IMR-90 (cell line): ENCODE measurements at regions not wholly inside any gene's neighbourhood (a gene's known extent, or its start where the extent isn't known, plus 50 kb on each side); places are given as distances from the start of the nearest gene placed in this dataset.

Experiments
- ATAC-seq: fragments of 200-7000 bp; cut with Tn5 transposase; 2 replicates; pipeline ENCODE4 v1.9.1; 2020; ENCODE audit warnings: low read depth, mild to moderate bottlenecking, moderate library complexity
- BruUV-seq: library from RNA; stranded (reverse); fragments of 400-500 nt; replicated peaks from 2 replicates; lab custom pipeline; 2021; lab: Mats Ljungman, UMichigan
- CTCF ChIA-PET: fragments of 300-600 bp; formaldehyde crosslinking; extraction: SDS; loops from one replicate; lab custom pipeline; 2021; ENCODE audit warnings: antibody characterized with exemption; lab: Yijun Ruan, JAX
- POLR2A ChIA-PET: fragments of 300-600 bp; sonication (Branson Sonifier 250); formaldehyde crosslinking; loops from one replicate; lab custom pipeline; 2022; ENCODE audit warnings: antibody characterized with exemption; ENCODE audit not compliant: unreplicated experiment; lab: Charles Lee
- DNase-seq: peaks from one replicate; pipeline ENCODE4 v3.0.0; 2013
- H2AFZ ChIP-seq: replicated peaks from 2 replicates; pipeline ENCODE3; 2013; ENCODE audit warnings: low read length, mild to moderate bottlenecking; ENCODE audit not compliant: poor library complexity
- H2AK5ac ChIP-seq: 2 replicates; pipeline ENCODE4 v1.6.1; 2013; ENCODE audit warnings: low read depth, low read length, inconsistent platforms
- H2AK9ac ChIP-seq: replicated peaks from 2 replicates; pipeline ENCODE3; 2013; ENCODE audit warnings: mild to moderate bottlenecking, low read depth, low read length, moderate library complexity; ENCODE audit not compliant: poor library complexity
- H2BK120ac ChIP-seq: 2 replicates; pipeline ENCODE4 v1.6.1; 2013; ENCODE audit warnings: low read depth, low read length, inconsistent platforms
- H2BK15ac ChIP-seq: 3 replicates; pipeline ENCODE4 v1.6.1; 2013; ENCODE audit warnings: low read depth, low read length, inconsistent platforms
- H2BK20ac ChIP-seq: 2 replicates; pipeline ENCODE4 v1.6.1; 2013; ENCODE audit warnings: low read depth, mild to moderate bottlenecking, inconsistent platforms, low read length, moderate library complexity
- H2BK5ac ChIP-seq: 2 replicates; pipeline ENCODE4 v1.6.1; 2013; ENCODE audit warnings: mild to moderate bottlenecking, low read depth, low read length, inconsistent platforms; ENCODE audit not compliant: poor library complexity, severe bottlenecking
- H3K14ac ChIP-seq: replicated peaks from 2 replicates; pipeline ENCODE4 v1.6.1; 2013; ENCODE audit warnings: low read depth, low read length, inconsistent platforms
- H3K18ac ChIP-seq: 2 replicates; pipeline ENCODE4 v1.6.1; 2013; ENCODE audit warnings: low read depth, low read length, control low read depth
- H3K23ac ChIP-seq: 2 replicates; pipeline ENCODE4 v1.6.1; 2013; ENCODE audit warnings: low read depth, low read length, inconsistent platforms
- H3K27ac ChIP-seq: 2 replicates; pipeline ENCODE4 v1.5.1; 2013; ENCODE audit warnings: mild to moderate bottlenecking, control low read depth, low read length; ENCODE audit not compliant: insufficient read depth
- H3K27me3 ChIP-seq: 2 replicates; pipeline ENCODE4 v1.6.1; 2013; ENCODE audit warnings: low read length; ENCODE audit not compliant: control insufficient read depth, insufficient read depth
- H3K36me3 ChIP-seq: 2 replicates; pipeline ENCODE4 v1.6.1; 2013; ENCODE audit warnings: low read length, mixed read lengths; ENCODE audit not compliant: control insufficient read depth, insufficient read depth
- H3K4ac ChIP-seq: 2 replicates; pipeline ENCODE4 v1.6.1; 2013; ENCODE audit warnings: low read depth, low read length, inconsistent platforms
- H3K4me1 ChIP-seq: 2 replicates; pipeline ENCODE4 v1.6.1; 2013; ENCODE audit warnings: low read length, mixed read lengths; ENCODE audit not compliant: control insufficient read depth, insufficient read depth
- H3K4me2 ChIP-seq: 2 replicates; pipeline ENCODE4 v1.6.1; 2013; ENCODE audit warnings: low read depth, mild to moderate bottlenecking, control low read depth, low read length, moderate library complexity
- H3K4me3 ChIP-seq: 2 replicates; pipeline ENCODE4 v1.5.1; 2013; ENCODE audit warnings: low read depth, mild to moderate bottlenecking, control low read depth, low read length, moderate library complexity; ENCODE audit not compliant: insufficient read depth
- H3K56ac ChIP-seq: 2 replicates; pipeline ENCODE4 v1.6.1; 2013; ENCODE audit warnings: low read length, inconsistent platforms; ENCODE audit not compliant: insufficient read depth; ENCODE audit errors: extremely low read depth
- H3K79me1 ChIP-seq, 2 experiments: 2 replicates each; pipeline ENCODE4 v1.6.1; 2013; ENCODE audit warnings: low read length in 2 of 2, inconsistent platforms in 1 of 2, low read depth in 1 of 2
- H3K9ac ChIP-seq: 2 replicates; pipeline ENCODE4 v1.6.1; 2013; ENCODE audit warnings: low read depth, low read length, control low read depth
- H3K9me1 ChIP-seq: 2 replicates; pipeline ENCODE4 v1.6.1; 2013; ENCODE audit warnings: low read length, inconsistent platforms; ENCODE audit not compliant: insufficient read depth
- H3K9me3 ChIP-seq: 2 replicates; pipeline ENCODE4 v1.6.1; 2013; ENCODE audit warnings: low read length; ENCODE audit not compliant: control insufficient read depth, insufficient read depth
- H4K20me1 ChIP-seq: 2 replicates; pipeline ENCODE4 v1.6.1; 2013; ENCODE audit warnings: low read length, inconsistent platforms; ENCODE audit not compliant: insufficient read depth
- H4K5ac ChIP-seq: 2 replicates; pipeline ENCODE4 v1.6.1; 2013; ENCODE audit warnings: mild to moderate bottlenecking, low read depth, low read length, control low read depth
- H4K8ac ChIP-seq, 2 experiments: 2 replicates each; pipeline ENCODE4 v1.6.1; 2013; ENCODE audit warnings: low read depth in 2 of 2, low read length in 2 of 2, control low read depth in 1 of 2, inconsistent platforms in 1 of 2
- H4K91ac ChIP-seq: 2 replicates; pipeline ENCODE4 v1.6.1; 2013; ENCODE audit warnings: low read depth, low read length, inconsistent platforms; ENCODE audit not compliant: insufficient read depth
- BHLHE40 ChIP-seq: fragments of 150-350 bp; IDR thresholded peaks from 2 replicates; pipeline ENCODE4 v1.6.1; 2016; ENCODE audit warnings: mild to moderate bottlenecking, low read depth, low read length
- CEBPB ChIP-seq: IDR thresholded peaks from 2 replicates; pipeline ENCODE4 v1.6.1; 2012; ENCODE audit warnings: low read depth, low read length, improper control_type of control experiment
- CHD1 ChIP-seq: IDR thresholded peaks from 2 replicates; pipeline ENCODE4 v1.6.1; 2012; ENCODE audit warnings: low read depth, low read length, improper control_type of control experiment
- FOS ChIP-seq: fragments of 150-350 bp; IDR thresholded peaks from 2 replicates; pipeline ENCODE4 v1.6.1; 2016; ENCODE audit warnings: low read depth, low read length
- MAFK ChIP-seq: IDR thresholded peaks from 2 replicates; pipeline ENCODE4 v1.6.1; 2012; ENCODE audit warnings: low read depth, low read length, improper control_type of control experiment
- MAZ ChIP-seq: IDR thresholded peaks from 2 replicates; pipeline ENCODE4 v1.6.1; 2012; ENCODE audit warnings: low read depth, mild to moderate bottlenecking, low read length, improper control_type of control experiment, moderate library complexity, borderline replicate concordance
- MXI1 ChIP-seq: IDR thresholded peaks from 2 replicates; pipeline ENCODE4 v1.6.1; 2012; ENCODE audit warnings: low read depth, mild to moderate bottlenecking, low read length, moderate library complexity, borderline replicate concordance
- NFE2L2 ChIP-seq: fragments of 150-350 bp; IDR thresholded peaks from 2 replicates; pipeline ENCODE4 v1.6.1; 2016; ENCODE audit warnings: low read depth, mild to moderate bottlenecking, low read length
- POLR2A ChIP-seq: IDR thresholded peaks from 2 replicates; pipeline ENCODE4 v1.6.1; 2012; ENCODE audit warnings: mild to moderate bottlenecking, low read depth, low read length
- RAD21 ChIP-seq: IDR thresholded peaks from 2 replicates; pipeline ENCODE4 v1.6.1; 2012; ENCODE audit warnings: low read length, improper control_type of control experiment
- RCOR1 ChIP-seq: IDR thresholded peaks from 2 replicates; pipeline ENCODE4 v1.6.1; 2012; ENCODE audit warnings: mild to moderate bottlenecking, low read length, improper control_type of control experiment; ENCODE audit not compliant: insufficient replicate concordance
- RFX5 ChIP-seq: IDR thresholded peaks from 2 replicates; pipeline ENCODE4 v1.8.0; 2012; ENCODE audit warnings: low read depth, mild to moderate bottlenecking, low read length, moderate library complexity
- SMC3 ChIP-seq: fragments of 150-350 bp; IDR thresholded peaks from 2 replicates; pipeline ENCODE4 v1.6.1; 2016; ENCODE audit warnings: low read depth, mild to moderate bottlenecking, antibody characterized with exemption, low read length, moderate library complexity
- WGBS, 2 experiments: methylation state at CpG; one replicate each; pipeline versions ENCODE4 v1.1.5 to v1.1.7; 2013; ENCODE audit warnings: missing lambda C conversion rate in 2 of 2; ENCODE audit not compliant: insufficient read length in 1 of 2; ENCODE audit errors: extremely low coverage in 2 of 2; 5-methylcytosine and 5-hydroxymethylcytosine counted together
- dilution Hi-C: fragments of 300-500 bp; cut with HindIII; formaldehyde crosslinking; loops from one replicate; pipeline ENCODE4 v1.14.3; 2018; ENCODE audit warnings: low sequenced_read_pairs; ENCODE audit not compliant: unreplicated experiment
- in situ Hi-C: fragments of 300-500 bp; cut with MboI; formaldehyde crosslinking; loops from 3 replicates; pipeline ENCODE4 v1.14.3; 2019; ENCODE audit warnings: low sequenced_read_pairs, inconsistent platforms, mixed read lengths
- intact Hi-C: fragments of 100-400 bp; cut with micrococcal nuclease; formaldehyde crosslinking; loops from 2 replicates; pipeline ENCODE4 v1.10.0; 2022
- TF ChIP-seq, protein P1 (sequence below): fragments of 150-350 bp; IDR thresholded peaks from 2 replicates; pipeline ENCODE4 v1.6.1; 2017; ENCODE audit warnings: mild to moderate bottlenecking, antibody characterized with exemption, low read length, low read depth
- TF ChIP-seq, protein P2 (sequence below): fragments of 150-350 bp; IDR thresholded peaks from 2 replicates; pipeline ENCODE4 v1.6.1; 2016; ENCODE audit warnings: low read depth, mild to moderate bottlenecking, low read length, moderate library complexity, borderline replicate concordance
- TF ChIP-seq, protein P3 (sequence below): conservative IDR thresholded peaks from 2 replicates; pipeline ENCODE4 v1.5.1; 2012; ENCODE audit warnings: mild to moderate bottlenecking, low read depth, low read length, improper control_type of control experiment

DNA sequence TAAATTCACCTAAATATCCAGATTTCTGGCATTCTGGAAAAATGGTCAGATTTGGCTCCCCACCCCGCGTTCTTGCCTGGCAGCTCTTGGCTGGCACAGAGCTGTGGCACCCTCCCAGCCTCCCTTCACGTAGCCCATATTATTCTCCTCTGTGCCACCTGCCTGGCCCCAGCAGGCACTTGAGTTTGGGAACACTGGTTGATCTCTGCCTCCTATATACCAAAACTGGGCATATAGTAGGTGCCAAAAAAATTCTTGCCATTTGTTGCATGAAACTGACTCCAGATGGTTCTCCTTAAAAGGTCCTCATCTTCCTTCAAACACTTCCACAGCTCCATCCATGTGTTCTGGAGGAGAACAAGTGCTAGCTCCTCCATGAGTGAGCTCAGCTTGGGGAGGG lies 167.0 kb downstream of the RPS24 start:
- H3K23ac ChIP-seq = no peak overlapping the region
- no peak overlapping the region for H2BK5ac ChIP-seq
- in situ Hi-C loops = loop anchor here (10.0 kb wide), 1 partner anchor 994 kb away; no protein-coding TSS in a partner anchor
- H4K8ac ChIP-seq = no peak overlapping the region
- BruUV-seq = no TSS peak
- H3K9ac ChIP-seq = no peak overlapping the region
- H3K79me1 ChIP-seq = no peaks in the 10 kb centered on the region
- H3K9me1 ChIP-seq = peaks cover 8% of the 10 kb centered on the region; the same call in 1 of the 2 replicates
- no peak overlapping the region for H3K14ac ChIP-seq
- H3K4me3 ChIP-seq = no peak overlapping the region
- H2AK5ac ChIP-seq = no peak overlapping the region
- H4K91ac ChIP-seq = no peak overlapping the region
- POLR2A ChIA-PET = no interaction called here
- intact Hi-C loops = no loop called here
- peaks cover 2% of the 10 kb centered on the region; the same call in 1 of the 2 replicates for H3K27me3 ChIP-seq
- H2BK15ac ChIP-seq = no peak overlapping the region
- TF ChIP-seq, protein P1, sequence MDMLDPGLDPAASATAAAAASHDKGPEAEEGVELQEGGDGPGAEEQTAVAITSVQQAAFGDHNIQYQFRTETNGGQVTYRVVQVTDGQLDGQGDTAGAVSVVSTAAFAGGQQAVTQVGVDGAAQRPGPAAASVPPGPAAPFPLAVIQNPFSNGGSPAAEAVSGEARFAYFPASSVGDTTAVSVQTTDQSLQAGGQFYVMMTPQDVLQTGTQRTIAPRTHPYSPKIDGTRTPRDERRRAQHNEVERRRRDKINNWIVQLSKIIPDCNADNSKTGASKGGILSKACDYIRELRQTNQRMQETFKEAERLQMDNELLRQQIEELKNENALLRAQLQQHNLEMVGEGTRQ = no peak
- no peak for TF ChIP-seq CHD1
- no peak for TF ChIP-seq MXI1
- TF ChIP-seq BHLHE40 = no peak
- no peak for TF ChIP-seq CEBPB
- no peak for TF ChIP-seq RAD21
- no peak for TF ChIP-seq MAZ
- TF ChIP-seq, protein P2, sequence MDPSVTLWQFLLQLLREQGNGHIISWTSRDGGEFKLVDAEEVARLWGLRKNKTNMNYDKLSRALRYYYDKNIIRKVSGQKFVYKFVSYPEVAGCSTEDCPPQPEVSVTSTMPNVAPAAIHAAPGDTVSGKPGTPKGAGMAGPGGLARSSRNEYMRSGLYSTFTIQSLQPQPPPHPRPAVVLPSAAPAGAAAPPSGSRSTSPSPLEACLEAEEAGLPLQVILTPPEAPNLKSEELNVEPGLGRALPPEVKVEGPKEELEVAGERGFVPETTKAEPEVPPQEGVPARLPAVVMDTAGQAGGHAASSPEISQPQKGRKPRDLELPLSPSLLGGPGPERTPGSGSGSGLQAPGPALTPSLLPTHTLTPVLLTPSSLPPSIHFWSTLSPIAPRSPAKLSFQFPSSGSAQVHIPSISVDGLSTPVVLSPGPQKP = no peak
- no peak for TF ChIP-seq RCOR1
- TF ChIP-seq MAFK = no peak
- TF ChIP-seq POLR2A = no peak
- TF ChIP-seq RFX5 = no peak
- TF ChIP-seq, protein P3, sequence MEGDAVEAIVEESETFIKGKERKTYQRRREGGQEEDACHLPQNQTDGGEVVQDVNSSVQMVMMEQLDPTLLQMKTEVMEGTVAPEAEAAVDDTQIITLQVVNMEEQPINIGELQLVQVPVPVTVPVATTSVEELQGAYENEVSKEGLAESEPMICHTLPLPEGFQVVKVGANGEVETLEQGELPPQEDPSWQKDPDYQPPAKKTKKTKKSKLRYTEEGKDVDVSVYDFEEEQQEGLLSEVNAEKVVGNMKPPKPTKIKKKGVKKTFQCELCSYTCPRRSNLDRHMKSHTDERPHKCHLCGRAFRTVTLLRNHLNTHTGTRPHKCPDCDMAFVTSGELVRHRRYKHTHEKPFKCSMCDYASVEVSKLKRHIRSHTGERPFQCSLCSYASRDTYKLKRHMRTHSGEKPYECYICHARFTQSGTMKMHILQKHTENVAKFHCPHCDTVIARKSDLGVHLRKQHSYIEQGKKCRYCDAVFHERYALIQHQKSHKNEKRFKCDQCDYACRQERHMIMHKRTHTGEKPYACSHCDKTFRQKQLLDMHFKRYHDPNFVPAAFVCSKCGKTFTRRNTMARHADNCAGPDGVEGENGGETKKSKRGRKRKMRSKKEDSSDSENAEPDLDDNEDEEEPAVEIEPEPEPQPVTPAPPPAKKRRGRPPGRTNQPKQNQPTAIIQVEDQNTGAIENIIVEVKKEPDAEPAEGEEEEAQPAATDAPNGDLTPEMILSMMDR = no peak
- TF ChIP-seq SMC3 = no peak
- TF ChIP-seq NFE2L2 = no peak
- no peak for TF ChIP-seq FOS
- ATAC-seq (no peak), DNase-seq (no peak)
- no peak overlapping the region for H3K18ac ChIP-seq
- H4K5ac ChIP-seq = no peak overlapping the region
- no peaks in the 10 kb centered on the region; the same call in 1 of the 2 replicates for H3K9me3 ChIP-seq
- no peak overlapping the region for H3K56ac ChIP-seq
- H2AK9ac ChIP-seq = no peak overlapping the region
- dilution Hi-C loops = no loop called here
- no CpG with 5 or more reads among the region's 3 CpGs for WGBS, 2 experiments
- no peak overlapping the region for H2BK20ac ChIP-seq
- peaks cover 15% of the 10 kb centered on the region for H3K4me1 ChIP-seq
- H3K4ac ChIP-seq = no peak overlapping the region
- H3K36me3 ChIP-seq = no peaks in the 10 kb centered on the region
- H4K20me1 ChIP-seq = no peaks in the 10 kb centered on the region
- H2AFZ ChIP-seq = no peak overlapping the region
- H2BK120ac ChIP-seq = no peak overlapping the region
- no peak overlapping the region for H3K4me2 ChIP-seq
- no peak overlapping the region for H3K27ac ChIP-seq
- CTCF ChIA-PET = no interaction called here
